Parathyroid adenoma (tissue), 2 donors: ENCODE measurements at regions not wholly inside any gene's neighbourhood (a gene's known extent, or its start where the extent isn't known, plus 50 kb on each side); places are given as distances from the start of the nearest gene placed in this dataset.

Experiments
- H2AFZ ChIP-seq: fragments of 300-600 bp; sonication (generic); one replicate; pipeline ENCODE4 v1.7.0; 2017; ENCODE audit warnings: antibody characterized with exemption, mild to moderate bottlenecking
- H3K27ac ChIP-seq: fragments of 300-600 bp; sonication (generic); one replicate; pipeline ENCODE4 v1.7.0; 2017
- H3K27me3 ChIP-seq: fragments of 300-600 bp; sonication (generic); one replicate; pipeline ENCODE4 v1.7.0; 2017; ENCODE audit warnings: low read length; ENCODE audit not compliant: control insufficient read depth, insufficient read depth
- H3K36me3 ChIP-seq: fragments of 300-600 bp; sonication (generic); one replicate; pipeline ENCODE4 v1.7.0; 2017; ENCODE audit warnings: low read length; ENCODE audit not compliant: control insufficient read depth, insufficient read depth
- H3K4me1 ChIP-seq: fragments of 300-600 bp; sonication (generic); one replicate; pipeline ENCODE4 v1.7.0; 2017; ENCODE audit warnings: control low read depth
- H3K4me2 ChIP-seq: fragments of 300-600 bp; sonication (generic); one replicate; pipeline ENCODE4 v1.7.0; 2017; ENCODE audit warnings: low read length
- H3K4me3 ChIP-seq: fragments of 300-600 bp; sonication (generic); one replicate; pipeline ENCODE4 v1.7.0; 2017; ENCODE audit warnings: low read depth, low read length
- H3K79me2 ChIP-seq: fragments of 300-600 bp; sonication (generic); one replicate; pipeline ENCODE4 v1.7.0; 2017; ENCODE audit warnings: control low read depth
- H3K9ac ChIP-seq: fragments of 300-600 bp; sonication (generic); one replicate; pipeline ENCODE4 v1.7.0; 2017; ENCODE audit warnings: mild to moderate bottlenecking
- H3K9me3 ChIP-seq: fragments of 300-600 bp; sonication (generic); one replicate; pipeline ENCODE4 v1.7.0; 2017; ENCODE audit warnings: low read length; ENCODE audit not compliant: control insufficient read depth
- CTCF ChIP-seq: fragments of 300-600 bp; sonication (generic); IDR thresholded peaks from one replicate; pipeline ENCODE4 v1.7.0; 2017; ENCODE audit warnings: antibody characterized with exemption, mild to moderate bottlenecking
- donor health status: primary hyperparathyroidism.

- no peak overlapping the region for H2AFZ ChIP-seq
- H3K4me1 ChIP-seq, result no peaks in the 10 kb centered on the region
- H3K36me3 ChIP-seq, result no peaks in the 10 kb centered on the region
- H3K79me2 ChIP-seq, result no peaks in the 10 kb centered on the region
- H3K27ac ChIP-seq, result no peak overlapping the region
- H3K9ac ChIP-seq, result no peak overlapping the region
- no peak for TF ChIP-seq CTCF
- H3K9me3 ChIP-seq, result no peaks in the 10 kb centered on the region
- H3K4me3 ChIP-seq, result no peak overlapping the region
- H3K4me2 ChIP-seq, result no peak overlapping the region
- H3K27me3 ChIP-seq, result no peaks in the 10 kb centered on the region
Measured at GRCh38 chr1:234704106-234704887, 94.3 kb upstream of the IRF2BP2 start.

- H3K27ac ChIP-seq, result no peak overlapping the region
Measured at GRCh38 chr1:234702342-234703000, 92.5 kb upstream of the IRF2BP2 start.

GRCh38 chr1:234701737-234702341 lies 91.9 kb upstream of the IRF2BP2 start:
- Histone ChIP-seq H3K4me1 (no peaks in the 10 kb centered on the region), H3K27me3 (no peaks in the 10 kb centered on the region), H3K4me2 (no peak overlapping the region), H3K36me3 (no peaks in the 10 kb centered on the region), H3K79me2 (no peaks in the 10 kb centered on the region), H2AFZ (no peak overlapping the region), H3K9me3 (no peaks in the 10 kb centered on the region), H3K4me3 (no peak overlapping the region), H3K9ac (no peak overlapping the region), H3K27ac (no peak overlapping the region)
- no peak for TF ChIP-seq CTCF

More at GRCh38 chr1:234702342-234703000, 92.5 kb upstream of the IRF2BP2 start:
- no peaks in the 10 kb centered on the region for H3K27me3 ChIP-seq
- H3K4me2 ChIP-seq, result no peak overlapping the region
- no peaks in the 10 kb centered on the region for H3K4me1 ChIP-seq
- no peaks in the 10 kb centered on the region for H3K79me2 ChIP-seq
- no peak overlapping the region for H3K4me3 ChIP-seq
- H2AFZ ChIP-seq, result no peak overlapping the region
- no peaks in the 10 kb centered on the region for H3K9me3 ChIP-seq
- no peak overlapping the region for H3K9ac ChIP-seq
- TF ChIP-seq CTCF, result no peak
- no peaks in the 10 kb centered on the region for H3K36me3 ChIP-seq

GRCh38 chr1:234699795-234700665 lies 90.1 kb upstream of the IRF2BP2 start:
- no peaks in the 10 kb centered on the region for H3K9me3 ChIP-seq
- H2AFZ ChIP-seq, result no peak overlapping the region
- H3K4me1 ChIP-seq, result no peaks in the 10 kb centered on the region
- H3K36me3 ChIP-seq, result no peaks in the 10 kb centered on the region
- no peak overlapping the region for H3K27ac ChIP-seq
- H3K27me3 ChIP-seq, result no peaks in the 10 kb centered on the region
- H3K9ac ChIP-seq, result no peak overlapping the region
- H3K4me3 ChIP-seq, result no peak overlapping the region
- no peaks in the 10 kb centered on the region for H3K79me2 ChIP-seq
- TF ChIP-seq CTCF, result no peak
- no peak overlapping the region for H3K4me2 ChIP-seq
